ENCODE measurements at regions not wholly inside any gene's neighbourhood (a gene's known extent, or its start where the extent isn't known, plus 50 kb on each side); places are given as distances from the start of the nearest gene placed in this dataset.

DNA sequence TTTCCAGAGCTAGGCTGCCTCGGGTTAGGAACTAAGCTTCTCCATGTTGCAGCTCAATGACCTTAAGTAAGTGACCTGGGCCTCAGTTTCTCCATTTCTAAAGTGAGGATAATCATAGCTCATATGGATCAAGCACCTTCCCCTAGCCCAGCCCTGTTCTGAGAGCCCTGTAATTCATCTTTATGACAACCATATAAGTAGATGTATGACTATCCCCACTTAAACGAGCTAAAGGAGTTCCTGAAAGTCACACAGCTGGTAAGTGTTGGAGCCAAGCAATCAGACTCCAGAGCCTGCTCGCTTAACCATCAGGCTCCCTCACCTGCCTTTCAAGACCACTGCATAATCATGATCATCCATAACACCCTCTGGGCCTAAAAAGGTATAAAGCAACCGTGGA lies 135.4 kb downstream of the SP3 start:
- DNase-seq, result no peak

DNA sequence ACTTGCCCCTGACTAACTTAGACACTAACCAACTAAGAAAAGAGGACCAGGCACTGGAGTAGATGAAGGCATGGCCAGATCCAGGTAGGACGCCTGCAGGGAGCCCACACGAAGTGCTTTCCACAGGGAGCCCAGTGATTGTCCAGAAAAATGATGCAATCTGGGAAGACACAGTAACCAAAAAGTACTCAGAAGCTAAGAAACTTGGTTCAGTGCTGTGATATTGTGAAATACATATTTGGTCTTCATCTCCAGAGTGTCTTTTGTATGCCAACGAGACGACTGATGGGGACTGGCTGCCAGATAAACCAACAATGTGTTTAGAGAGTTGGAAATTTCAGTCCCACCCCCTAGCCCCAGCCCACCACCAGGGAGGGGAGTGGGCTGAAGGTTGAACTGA lies 135.0 kb downstream of the SP3 start:
- no peak for DNase-seq

DNA sequence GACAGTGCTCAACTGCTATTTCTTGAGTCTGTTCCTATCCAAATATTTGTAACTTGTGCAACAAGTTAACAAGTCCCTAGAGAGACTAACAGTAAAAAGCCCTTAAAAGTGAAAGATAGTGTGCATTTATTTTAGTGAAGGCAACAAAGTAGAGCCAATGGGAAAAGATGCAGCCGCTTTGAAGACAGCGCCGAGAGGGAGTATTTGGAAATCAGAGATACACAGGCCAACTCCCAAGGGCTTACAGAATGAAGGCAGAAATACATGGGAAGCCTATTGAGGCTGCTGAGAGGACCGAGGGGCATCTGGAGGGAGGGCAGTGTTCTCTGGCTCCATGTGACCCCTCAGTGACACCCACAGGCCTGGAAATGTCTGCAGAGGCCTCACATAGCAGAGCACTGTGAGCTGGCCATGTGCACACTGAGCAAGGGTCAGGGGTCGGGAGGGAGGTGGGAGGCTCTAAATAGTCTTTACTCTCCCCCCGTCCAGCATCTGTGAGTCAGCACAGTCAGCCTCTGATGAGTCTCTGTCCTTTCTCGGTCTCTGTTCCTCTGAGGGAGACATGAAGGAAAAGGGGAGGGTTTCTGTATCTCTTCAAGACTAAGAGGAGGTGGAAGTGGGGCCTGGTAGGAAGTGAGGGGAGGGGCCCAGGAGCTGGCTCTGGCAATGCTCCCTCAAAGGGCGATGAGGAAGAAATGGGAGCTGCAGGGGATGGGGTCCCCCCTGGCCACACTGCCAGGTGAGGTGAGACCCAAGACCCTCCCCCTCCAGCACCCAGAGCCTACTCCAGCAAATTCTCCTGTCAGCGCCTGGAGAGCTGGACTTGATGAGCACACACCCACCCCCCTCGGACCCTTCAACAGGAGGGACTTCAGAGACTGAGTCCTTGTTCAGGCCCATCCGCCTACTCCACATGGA lies 133.6 kb downstream of the SP3 start:
- no peak for DNase-seq

DNA sequence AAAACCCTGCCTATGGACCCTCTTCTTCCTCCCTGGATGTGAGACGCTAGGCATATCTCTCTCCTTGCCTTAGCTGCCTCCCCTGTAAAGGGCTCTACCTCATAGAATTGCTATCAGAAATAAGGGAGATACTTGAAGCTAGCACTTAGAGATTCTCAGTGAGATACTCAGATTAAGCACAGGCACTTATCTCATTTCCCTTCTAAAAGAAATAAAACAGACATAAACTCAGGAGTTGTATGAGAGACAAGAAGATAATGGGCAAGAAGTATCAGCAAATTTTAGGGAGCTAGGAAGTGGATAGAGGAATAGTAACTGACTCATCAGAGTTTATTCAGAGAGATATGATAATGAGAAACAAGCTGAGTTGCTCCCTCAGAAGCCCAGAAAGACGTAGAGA lies 131.0 kb downstream of the SP3 start:
- DNase-seq, result no peak

DNA sequence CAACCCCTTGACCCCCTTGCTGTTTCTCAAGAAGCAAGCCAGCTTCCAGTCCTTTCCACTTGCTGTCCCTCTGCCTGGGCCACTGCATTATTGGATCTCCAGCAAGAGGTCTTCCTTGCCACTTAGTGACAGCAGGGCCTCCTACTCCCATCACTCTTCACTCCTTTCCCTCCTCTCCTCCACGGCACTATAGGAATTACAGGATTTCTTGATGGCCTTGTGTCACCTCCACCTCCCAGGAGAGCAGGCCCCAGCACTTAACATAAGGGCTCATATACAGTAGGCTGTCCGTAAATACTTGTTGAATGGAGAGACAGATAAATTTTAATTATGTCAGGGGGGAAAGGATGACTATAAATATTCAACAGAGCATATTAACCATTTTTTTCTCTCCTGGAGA lies 129.4 kb downstream of the SP3 start:
- DNase-seq, result no peak

DNA sequence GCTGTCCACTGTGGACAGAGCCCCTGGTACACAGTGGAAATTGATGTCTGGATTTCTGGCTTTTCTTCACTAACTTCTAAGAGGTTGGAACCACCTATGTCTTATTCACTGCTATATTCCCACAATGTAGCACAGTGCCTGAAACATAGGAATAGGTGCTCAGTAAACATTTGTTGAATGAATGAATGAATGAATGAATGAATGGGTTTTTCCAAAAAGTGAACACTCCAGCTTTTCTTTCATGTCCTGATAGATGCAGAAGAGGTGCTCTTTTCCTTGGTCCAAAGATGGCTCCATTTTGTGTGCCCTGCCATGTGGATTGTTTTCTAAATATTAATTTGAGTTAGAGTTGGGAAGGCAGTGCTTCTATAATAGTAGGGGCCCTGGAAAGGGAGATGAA lies 124.1 kb downstream of the SP3 start:
- DNase-seq, result no peak

DNA sequence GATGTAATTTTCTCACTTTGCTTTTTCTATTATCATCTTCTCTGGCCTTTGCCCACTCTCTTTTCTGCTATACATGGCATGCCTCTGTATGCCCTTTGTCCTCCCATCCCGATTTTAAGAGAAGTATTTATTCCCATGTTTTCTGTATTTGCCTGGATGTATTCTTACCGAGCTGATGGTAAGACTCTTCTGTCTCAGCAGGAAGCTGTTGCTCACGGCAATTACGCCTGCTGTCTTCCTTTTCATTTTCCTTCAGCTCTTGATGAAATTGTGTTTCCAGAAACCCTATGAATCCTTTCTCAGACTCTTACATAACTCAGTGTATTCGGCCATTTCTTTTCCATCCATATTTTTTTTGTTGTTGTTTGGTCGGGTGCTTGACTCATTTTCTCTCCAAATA lies 121.6 kb downstream of the SP3 start:
- no peak for DNase-seq

DNA sequence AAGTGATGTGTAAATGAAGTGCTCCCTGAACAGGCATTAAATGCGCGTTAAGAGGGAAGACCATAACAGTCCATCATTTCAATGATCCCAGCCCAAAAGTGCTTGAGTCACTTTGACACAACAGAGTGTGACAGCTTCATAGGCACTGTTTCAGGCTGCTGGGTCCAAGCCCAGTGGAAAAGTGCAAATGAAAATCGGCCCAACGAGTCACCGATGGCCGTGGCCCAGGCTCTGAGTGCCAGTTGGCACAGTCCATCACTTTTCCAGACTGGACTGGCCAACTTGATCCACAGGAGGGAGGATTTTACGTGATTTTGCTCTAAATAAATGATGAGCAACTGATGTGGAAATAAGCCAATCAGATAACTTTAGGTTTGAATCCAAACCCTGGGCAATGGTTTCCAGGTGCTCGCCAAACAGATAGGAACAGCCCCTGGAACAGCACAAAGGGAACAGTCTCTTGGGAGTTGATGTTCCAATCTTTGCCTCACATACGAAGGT lies 114.0 kb downstream of the SP3 start:
- no peak for DNase-seq

DNA sequence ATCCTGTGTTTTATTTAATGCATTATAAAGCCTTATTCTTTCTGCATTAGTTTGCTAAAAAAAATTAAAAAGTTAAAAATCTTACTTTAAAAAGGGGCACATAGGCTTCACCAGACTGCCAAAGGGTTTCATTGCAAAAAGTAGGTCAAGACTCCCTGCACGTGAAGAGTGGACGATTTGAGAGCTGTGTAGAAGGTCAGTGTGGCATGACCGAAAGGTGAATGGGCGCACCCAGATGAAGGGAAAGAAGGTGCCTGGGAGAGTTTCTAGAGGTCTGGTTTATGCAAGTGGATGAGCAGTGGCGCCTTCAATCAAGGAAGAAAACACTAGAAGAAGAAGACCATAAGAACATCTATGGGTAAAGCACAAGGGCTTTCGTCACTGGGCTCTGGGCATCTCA lies 111.0 kb downstream of the SP3 start:
- DNase-seq, result no peak

DNA sequence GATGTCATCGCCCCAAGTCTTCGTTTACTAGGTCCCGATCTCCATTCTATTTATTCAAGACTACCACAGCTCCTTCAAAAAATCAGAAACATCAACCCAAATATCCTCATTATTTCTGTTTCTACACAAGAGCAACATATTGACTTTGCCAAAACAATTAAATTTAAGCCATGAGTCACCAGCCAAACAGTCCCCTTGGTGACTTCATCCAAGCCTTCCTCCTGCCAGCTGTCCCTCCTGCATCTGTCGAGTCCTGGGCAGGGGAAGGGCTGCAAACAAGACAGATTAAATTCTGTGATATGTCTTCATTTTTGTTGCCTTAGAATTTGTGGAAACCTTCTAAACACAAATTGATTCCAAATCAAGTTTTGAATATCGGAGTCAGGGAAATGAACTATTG lies 110.3 kb downstream of the SP3 start:
- DNase-seq, result no peak

DNA sequence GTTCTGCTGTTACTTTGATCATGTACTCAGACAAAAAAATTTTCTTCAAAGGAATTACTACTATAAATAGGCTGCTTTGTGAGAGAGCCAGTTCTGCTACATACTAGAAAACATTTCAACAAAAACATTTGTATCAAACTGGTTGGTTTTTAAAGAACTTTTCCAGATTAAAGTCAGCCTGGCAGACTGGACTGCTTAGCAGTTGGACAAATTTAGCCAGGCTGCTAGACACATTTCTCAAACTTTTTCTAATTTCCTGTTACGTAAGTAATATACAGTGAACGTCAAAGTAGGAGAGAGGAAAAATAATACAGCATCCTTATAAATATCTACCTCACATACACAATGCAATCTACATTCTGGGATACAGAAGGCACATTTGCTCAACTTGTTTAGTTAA lies 109.5 kb downstream of the SP3 start:
- no peak for DNase-seq
